OCI-LY3 (cell line): ENCODE measurements at regions not wholly inside any gene's neighbourhood (a gene's known extent, or its start where the extent isn't known, plus 50 kb on each side); places are given as distances from the start of the nearest gene placed in this dataset.
A peak's percentile ranks its signal among the peaks of the same experiment; 100 is the strongest.

Source experiments
- H2AFZ ChIP-seq: fragments of 200-600, 300-600 bp; shearing (Covaris generic); 2 replicates; pipeline ENCODE4 v1.6.0; 2014; ENCODE audit warnings: antibody characterized with exemption, low read depth, low read length
- H3K27ac ChIP-seq: fragments of 200-600, 300-600 bp; sonication (generic); 2 replicates; pipeline ENCODE4 v1.5.1; 2014; ENCODE audit warnings: mild to moderate bottlenecking, low read length, moderate library complexity, mixed read lengths
- H3K27me3 ChIP-seq: fragments of 200-600, 300-600 bp; sonication (generic); 2 replicates; pipeline ENCODE4 v1.6.1; 2014; ENCODE audit warnings: low read depth, low read length, mixed read lengths
- H3K36me3 ChIP-seq: fragments of 200-600, 300-600 bp; sonication (generic); replicated peaks from 2 replicates; pipeline ENCODE3; 2014; ENCODE audit warnings: low read depth, low read length, mixed read lengths
- H3K4me1 ChIP-seq: fragments of 300-600, 200-600 bp; sonication (generic); 2 replicates; pipeline ENCODE4 v1.6.1; 2014; ENCODE audit warnings: low read length, mixed read lengths
- H3K4me2 ChIP-seq: fragments of 200-600, 300-600 bp; sonication (generic); 2 replicates; pipeline ENCODE4 v1.6.1; 2014; ENCODE audit warnings: low read length, mixed read lengths
- H3K4me3 ChIP-seq: fragments of 300-600, 200-600 bp; sonication (generic); 2 replicates; pipeline ENCODE4 v1.5.1; 2014; ENCODE audit warnings: antibody characterized with exemption, mild to moderate bottlenecking, low read length, moderate library complexity
- H3K79me2 ChIP-seq: fragments of 300-600, 200-600 bp; shearing (Covaris generic); 2 replicates; pipeline ENCODE4 v1.6.1; 2014; ENCODE audit warnings: mild to moderate bottlenecking, low read length, mixed read lengths
- H3K9ac ChIP-seq: fragments of 300-600, 200-600 bp; shearing (Covaris generic); 2 replicates; pipeline ENCODE4 v1.6.0; 2014; ENCODE audit warnings: mild to moderate bottlenecking, low read length, moderate library complexity
- H3K9me3 ChIP-seq: fragments of 200-600, 300-600 bp; shearing (Covaris generic); 2 replicates; pipeline ENCODE4 v1.6.1; 2014; ENCODE audit warnings: low read length, mixed read lengths; ENCODE audit not compliant: insufficient read depth
- H4K20me1 ChIP-seq: fragments of 200-600, 300-600 bp; sonication (generic); 2 replicates; pipeline ENCODE4 v1.6.1; 2016; ENCODE audit warnings: low read length, mixed read lengths; ENCODE audit not compliant: insufficient read depth
- EZH2phosphoT487 ChIP-seq: fragments of 200-600 bp; shearing (Covaris generic); IDR thresholded peaks from 2 replicates; pipeline ENCODE4 v1.6.1; 2018; ENCODE audit warnings: antibody characterized with exemption, mixed run types, low read depth
- TF ChIP-seq, protein P1 (sequence below): fragments of 200-600, 300-600 bp; sonication (generic); IDR thresholded peaks from 2 replicates; pipeline ENCODE4 v1.5.1; 2014; ENCODE audit warnings: antibody characterized with exemption, low read length, low read depth

DNA sequence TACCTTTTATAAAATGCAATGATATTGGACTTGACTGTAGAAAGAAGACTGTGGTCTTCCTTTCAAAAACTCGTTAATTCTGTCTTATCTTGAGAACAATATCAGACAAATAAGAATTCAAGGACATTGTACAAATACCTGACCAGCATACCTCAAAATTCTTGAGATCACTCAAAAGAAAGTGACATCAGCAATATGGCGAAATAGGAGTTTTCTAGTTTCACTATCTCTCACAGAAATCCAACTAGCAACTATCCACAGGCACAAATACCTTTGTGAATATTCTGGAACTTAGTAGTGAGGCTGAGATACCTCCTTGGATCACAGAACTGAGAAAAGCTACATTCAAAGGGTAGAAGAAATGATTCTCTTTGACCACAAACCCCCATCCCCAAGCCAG is 419.7 kb downstream of the ZNF385D start:
- no peak overlapping the region for H2AFZ ChIP-seq
- no peak for TF ChIP-seq EZH2phosphoT487
- TF ChIP-seq, protein P1, sequence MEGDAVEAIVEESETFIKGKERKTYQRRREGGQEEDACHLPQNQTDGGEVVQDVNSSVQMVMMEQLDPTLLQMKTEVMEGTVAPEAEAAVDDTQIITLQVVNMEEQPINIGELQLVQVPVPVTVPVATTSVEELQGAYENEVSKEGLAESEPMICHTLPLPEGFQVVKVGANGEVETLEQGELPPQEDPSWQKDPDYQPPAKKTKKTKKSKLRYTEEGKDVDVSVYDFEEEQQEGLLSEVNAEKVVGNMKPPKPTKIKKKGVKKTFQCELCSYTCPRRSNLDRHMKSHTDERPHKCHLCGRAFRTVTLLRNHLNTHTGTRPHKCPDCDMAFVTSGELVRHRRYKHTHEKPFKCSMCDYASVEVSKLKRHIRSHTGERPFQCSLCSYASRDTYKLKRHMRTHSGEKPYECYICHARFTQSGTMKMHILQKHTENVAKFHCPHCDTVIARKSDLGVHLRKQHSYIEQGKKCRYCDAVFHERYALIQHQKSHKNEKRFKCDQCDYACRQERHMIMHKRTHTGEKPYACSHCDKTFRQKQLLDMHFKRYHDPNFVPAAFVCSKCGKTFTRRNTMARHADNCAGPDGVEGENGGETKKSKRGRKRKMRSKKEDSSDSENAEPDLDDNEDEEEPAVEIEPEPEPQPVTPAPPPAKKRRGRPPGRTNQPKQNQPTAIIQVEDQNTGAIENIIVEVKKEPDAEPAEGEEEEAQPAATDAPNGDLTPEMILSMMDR = no peak
- H3K27me3 ChIP-seq = no peaks in the 10 kb centered on the region
- no peak overlapping the region for H3K9ac ChIP-seq
- H3K27ac ChIP-seq = no peak overlapping the region
- H3K36me3 ChIP-seq = no peaks in the 10 kb centered on the region
- no peak overlapping the region for H3K4me3 ChIP-seq
- no peaks in the 10 kb centered on the region for H3K79me2 ChIP-seq
- peaks cover 12% of the 10 kb centered on the region for H3K4me1 ChIP-seq
- no peaks in the 10 kb centered on the region for H3K9me3 ChIP-seq
- H4K20me1 ChIP-seq = no peaks in the 10 kb centered on the region
- no peak overlapping the region for H3K4me2 ChIP-seq

DNA sequence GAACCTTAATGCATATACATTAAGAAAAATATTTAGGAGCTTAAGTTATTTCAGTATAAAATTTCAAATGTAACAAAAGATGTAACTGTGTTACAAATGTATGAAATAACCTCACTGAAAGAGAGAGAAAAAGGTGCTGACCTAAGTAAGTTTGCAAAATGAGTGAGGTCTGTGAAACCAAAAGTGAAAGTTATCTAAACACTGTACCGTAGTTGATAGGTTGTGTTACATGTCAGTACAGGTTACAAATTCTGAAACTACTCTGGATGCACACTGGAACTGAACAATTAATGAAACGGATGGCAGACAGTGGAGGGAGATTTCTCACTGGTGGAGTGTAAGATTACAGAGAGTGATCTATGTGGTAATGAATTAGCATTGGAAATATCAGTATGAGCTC is 420.7 kb downstream of the ZNF385D start:
- Histone ChIP-seq H3K79me2 (no peaks in the 10 kb centered on the region), H3K4me3 (peak overlapping the region; percentile 47), H3K9ac (peak overlapping the region; percentile 1; the same call in 1 of the 2 replicates), H4K20me1 (no peaks in the 10 kb centered on the region), H3K27me3 (no peaks in the 10 kb centered on the region), H2AFZ (peak overlapping the region; percentile 82), H3K27ac (no peak overlapping the region), H3K4me1 (peaks cover 12% of the 10 kb centered on the region), H3K9me3 (no peaks in the 10 kb centered on the region), H3K36me3 (no peaks in the 10 kb centered on the region), H3K4me2 (peak overlapping the region; percentile 60)
- TF ChIP-seq EZH2phosphoT487 = no peak
- TF ChIP-seq, protein P1 = no peak

DNA sequence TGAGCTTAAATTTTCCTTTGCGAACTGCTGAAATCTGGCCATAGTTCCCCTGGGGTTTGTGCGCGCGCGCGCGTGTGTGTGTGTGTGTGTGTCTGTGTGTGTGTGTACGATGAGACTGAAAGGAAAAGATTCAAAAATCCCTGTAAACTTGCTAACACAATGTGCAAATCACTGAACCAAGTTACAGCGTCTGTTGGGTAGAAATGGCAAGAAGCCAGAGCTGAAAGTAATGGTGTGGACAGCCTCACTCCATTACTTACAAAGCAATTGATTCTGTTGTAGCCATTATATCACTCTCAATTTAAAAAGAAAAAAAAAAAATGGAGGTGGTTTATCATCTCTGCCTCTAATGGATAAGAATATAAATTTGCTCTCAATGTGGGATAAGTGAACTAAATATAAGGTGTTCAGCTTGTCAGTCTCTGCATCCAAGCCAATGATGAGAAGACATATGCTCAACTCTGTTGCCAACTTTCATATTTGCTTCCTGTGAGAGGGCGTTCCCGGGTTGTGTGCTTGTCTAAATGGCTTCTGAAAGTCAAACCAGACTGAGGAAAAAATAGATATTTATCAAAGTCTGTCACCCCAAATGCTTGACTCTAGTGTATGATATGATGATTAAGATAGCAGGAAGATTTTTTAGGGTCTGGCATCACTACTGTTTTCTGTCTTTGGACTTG is 422.2 kb downstream of the ZNF385D start:
- no peak for TF ChIP-seq EZH2phosphoT487
- TF ChIP-seq, protein P1 = no peak
- no peaks in the 10 kb centered on the region for H3K36me3 ChIP-seq
- H3K9me3 ChIP-seq = no peaks in the 10 kb centered on the region
- no peaks in the 10 kb centered on the region for H3K79me2 ChIP-seq
- no peak overlapping the region for H2AFZ ChIP-seq
- H3K4me2 ChIP-seq = no peak overlapping the region
- no peak overlapping the region for H3K9ac ChIP-seq
- no peak overlapping the region for H3K27ac ChIP-seq
- H3K27me3 ChIP-seq = no peaks in the 10 kb centered on the region
- peaks cover 12% of the 10 kb centered on the region for H3K4me1 ChIP-seq
- H3K4me3 ChIP-seq = no peak overlapping the region
- H4K20me1 ChIP-seq = no peaks in the 10 kb centered on the region

DNA sequence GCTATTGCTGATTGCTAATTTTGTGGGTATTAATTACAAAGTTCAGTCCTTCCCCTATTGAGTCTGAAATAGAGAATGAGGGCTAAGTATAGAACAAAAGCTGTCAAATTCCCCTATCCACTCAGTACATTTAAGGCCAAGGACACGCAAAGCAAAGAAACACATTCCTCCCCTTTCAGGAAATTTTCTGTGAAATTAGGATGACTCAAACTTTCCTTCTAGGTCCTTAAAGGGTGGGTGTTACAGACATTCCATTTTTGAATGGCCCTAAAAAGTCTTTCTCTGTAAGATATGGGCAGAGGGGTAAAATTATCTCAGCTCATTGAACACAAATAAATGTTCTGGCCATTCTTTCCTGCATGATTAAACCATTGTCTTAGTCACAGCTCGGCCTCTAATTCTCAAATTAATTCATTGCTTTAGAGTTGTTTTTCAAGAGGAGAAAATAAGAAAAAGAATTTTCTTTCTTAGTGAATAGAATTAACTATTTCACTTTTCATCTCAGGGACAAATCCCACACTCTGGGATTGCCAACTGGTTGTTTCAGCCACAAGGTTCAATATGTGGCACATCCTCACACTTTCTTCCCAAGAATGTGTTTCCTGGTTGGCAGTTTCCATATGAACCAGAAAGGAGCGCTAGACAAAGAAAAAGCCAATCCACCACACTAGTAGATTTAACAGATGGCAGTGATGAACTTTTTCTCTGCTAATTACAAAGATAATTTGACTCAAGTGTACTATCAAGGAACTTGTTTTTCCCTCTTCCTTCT is 424.1 kb downstream of the ZNF385D start:
- TF ChIP-seq EZH2phosphoT487 = no peak
- peak overlapping the region; percentile 44 for H2AFZ ChIP-seq

More for the DNA sequence above, 424.1 kb downstream of the ZNF385D start:
- no peak overlapping the region for H3K9ac ChIP-seq
- H3K4me1 ChIP-seq = peaks cover 19% of the 10 kb centered on the region
- H3K36me3 ChIP-seq = no peaks in the 10 kb centered on the region
- no peaks in the 10 kb centered on the region for H3K9me3 ChIP-seq
- no peak overlapping the region for H3K4me3 ChIP-seq
- no peaks in the 10 kb centered on the region for H3K79me2 ChIP-seq
- H3K27me3 ChIP-seq = no peaks in the 10 kb centered on the region
- H3K27ac ChIP-seq = no peak overlapping the region
- no peak overlapping the region for H3K4me2 ChIP-seq
- H4K20me1 ChIP-seq = no peaks in the 10 kb centered on the region
